HG03064 (cell line): ENCODE measurements at regions not wholly inside any gene's neighbourhood (a gene's known extent, or its start where the extent isn't known, plus 50 kb on each side); places are given as distances from the start of the nearest gene placed in this dataset.

Experiments
- ATAC-seq: cut with Tn5 transposase; IDR thresholded peaks from one replicate; pipeline ENCODE4 v1.9.1; 2021; ENCODE audit warnings: low read depth; ENCODE audit not compliant: unreplicated experiment

- ATAC-seq: no peak
Measured at GRCh38 chr11:95520369-95521132, 269.0 kb downstream of the FAM76B start.

DNA sequence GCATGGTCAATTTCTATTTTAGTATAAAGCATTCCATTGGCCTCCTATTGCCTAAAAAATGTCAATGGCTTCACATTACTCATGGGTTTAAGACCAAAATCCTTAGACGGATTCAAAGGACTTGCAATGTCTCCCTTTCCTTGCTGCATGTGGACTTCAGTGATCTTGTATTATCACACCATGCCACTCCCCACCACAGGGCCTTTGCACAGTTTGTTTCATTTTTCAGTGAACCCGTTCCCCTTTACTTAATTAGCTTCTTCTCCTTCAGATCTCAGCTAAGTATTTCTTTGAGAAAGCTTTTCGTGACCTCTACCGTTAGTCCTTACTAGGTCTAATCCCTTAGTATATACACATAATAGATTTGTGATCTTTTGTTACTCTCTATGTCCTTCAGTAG, 269.7 kb downstream of the FAM76B start:
- ATAC-seq: no peak

DNA sequence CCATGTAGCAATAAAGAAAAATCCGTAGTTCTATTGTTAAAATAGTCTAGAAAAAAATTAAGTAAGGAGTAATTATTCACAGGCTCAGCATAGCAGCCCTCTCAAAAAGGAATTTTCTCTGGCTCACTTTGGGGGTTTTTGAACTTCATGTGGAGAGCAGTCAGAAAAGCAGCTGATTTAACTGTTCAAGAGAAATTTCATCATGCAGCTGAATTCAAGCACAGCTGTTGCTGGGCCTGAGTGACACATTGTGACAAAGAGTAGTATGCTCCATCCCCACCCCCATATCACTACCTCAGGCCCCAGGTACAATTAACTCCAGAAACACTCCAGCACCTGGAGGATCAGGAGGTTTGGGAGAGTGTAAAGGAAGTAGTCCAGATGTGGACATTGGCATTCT, 272.1 kb downstream of the FAM76B start:
- ATAC-seq: no peak

DNA sequence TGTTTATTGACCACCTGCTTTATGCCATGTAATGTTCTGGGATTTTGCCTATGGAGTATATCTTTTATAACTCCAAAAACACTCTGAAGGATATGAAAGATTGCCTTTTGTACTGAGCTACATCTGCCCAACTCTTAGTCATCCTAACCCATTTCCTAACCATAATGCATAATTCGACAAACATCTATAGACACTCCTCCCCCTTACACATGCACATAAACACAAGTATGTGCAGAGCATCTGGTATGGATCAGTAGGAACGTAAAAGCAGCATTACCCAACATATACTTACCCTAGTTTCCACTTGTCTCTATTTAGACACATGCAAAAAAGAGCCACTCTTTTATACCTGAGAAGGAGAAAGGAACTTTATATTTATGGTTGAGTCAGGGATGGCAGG, 272.8 kb downstream of the FAM76B start:
- ATAC-seq: no peak

GRCh38 chr11:95516175-95516574, 273.4 kb downstream of the FAM76B start:
- ATAC-seq: no peak

DNA sequence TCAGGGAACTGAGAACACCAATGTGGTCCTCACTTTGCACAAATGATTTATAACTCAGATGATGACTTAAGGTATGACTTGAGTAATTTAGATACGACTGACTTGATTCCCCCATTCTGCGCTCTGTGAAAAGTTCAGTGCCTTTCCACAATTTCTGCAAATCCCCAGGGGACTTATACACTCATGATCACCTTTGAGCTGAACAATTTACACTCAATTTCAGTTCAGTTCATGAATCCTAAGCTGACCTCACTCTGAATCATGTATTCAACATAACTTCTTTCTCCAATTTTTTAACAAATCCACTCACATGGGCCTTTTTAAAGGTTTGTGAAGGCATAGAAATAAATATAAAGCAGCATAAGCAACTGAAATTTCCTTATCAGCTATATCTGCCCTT, 274.2 kb downstream of the FAM76B start:
- no peak for ATAC-seq

GRCh38 chr11:95514416-95515110, 275.0 kb downstream of the FAM76B start:
- ATAC-seq: no peak

DNA sequence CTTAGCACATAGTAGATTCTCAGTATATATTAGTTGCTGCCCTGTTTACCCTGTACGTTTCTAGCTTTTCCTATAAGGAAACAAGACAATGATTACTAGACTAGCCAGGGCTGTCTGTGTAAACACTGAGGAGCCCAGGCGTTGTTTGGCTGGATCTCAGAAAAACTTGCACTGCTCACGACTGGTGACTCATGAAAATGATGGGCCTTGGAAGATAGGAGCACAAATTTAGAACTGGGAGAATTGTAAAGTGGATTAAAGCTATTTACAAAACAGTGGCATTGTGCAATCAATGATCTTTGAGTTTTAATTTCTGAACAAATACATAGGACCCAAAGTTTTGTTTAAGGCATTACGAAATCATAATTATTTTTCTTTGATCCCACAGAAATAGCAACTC, 276.9 kb downstream of the FAM76B start:
- no peak for ATAC-seq

GRCh38 chr11:95512177-95512576, 277.4 kb downstream of the FAM76B start:
- ATAC-seq: no peak

DNA sequence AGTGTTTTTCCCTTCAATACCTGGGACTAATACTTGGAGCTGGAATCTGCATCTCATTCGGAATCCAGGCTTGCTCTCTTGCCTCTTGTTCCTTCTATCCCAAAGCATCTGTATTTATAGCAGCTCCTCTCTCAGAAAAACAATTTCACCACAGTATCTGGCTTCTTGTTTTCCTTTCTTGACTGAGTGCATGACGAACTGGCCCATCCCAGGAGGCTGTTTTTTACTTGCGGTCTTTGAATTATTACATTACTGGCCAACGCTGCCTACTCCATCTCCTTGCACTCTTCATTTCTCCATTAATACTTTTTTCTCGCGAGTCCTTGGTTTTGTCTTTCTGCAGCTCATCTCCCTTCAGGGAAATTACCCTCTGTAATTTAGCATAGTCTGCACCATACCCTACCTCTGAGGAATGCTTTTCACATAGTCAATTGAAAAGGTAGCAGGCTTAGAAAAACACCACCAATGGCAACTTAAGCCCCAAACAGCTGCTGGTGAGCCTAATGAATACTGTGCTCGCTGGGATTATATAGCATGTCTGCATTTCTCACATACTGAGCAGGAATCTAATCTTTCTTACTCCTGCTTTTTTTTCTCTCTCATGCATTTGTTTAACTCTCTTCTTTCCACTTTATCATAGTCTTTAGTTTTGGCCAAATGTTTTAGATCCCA, 277.4 kb upstream of the SESN3 start:
- no peak for ATAC-seq

DNA sequence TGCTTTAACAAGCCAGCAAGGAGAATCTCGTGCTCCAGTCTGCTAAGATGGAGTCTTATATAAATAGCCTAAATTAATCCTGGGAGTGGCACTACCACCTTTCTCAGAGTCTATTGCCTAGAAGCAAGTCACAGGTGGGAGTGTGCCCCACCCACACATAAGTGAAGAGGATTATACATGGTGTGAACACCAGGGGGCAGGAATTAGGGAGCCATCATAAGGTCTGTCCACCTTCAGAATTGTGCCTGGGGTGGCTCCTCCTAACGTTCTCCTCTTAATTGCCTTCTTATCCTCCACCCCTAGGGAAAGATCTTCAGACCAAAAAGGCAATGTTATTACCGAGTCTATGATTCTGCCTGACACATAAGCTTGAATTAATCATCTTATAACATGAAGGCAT, 276.8 kb upstream of the SESN3 start:
- ATAC-seq: no peak

- ATAC-seq: no peak
Measured at GRCh38 chr11:95506777-95507176, 275.8 kb upstream of the SESN3 start.

DNA sequence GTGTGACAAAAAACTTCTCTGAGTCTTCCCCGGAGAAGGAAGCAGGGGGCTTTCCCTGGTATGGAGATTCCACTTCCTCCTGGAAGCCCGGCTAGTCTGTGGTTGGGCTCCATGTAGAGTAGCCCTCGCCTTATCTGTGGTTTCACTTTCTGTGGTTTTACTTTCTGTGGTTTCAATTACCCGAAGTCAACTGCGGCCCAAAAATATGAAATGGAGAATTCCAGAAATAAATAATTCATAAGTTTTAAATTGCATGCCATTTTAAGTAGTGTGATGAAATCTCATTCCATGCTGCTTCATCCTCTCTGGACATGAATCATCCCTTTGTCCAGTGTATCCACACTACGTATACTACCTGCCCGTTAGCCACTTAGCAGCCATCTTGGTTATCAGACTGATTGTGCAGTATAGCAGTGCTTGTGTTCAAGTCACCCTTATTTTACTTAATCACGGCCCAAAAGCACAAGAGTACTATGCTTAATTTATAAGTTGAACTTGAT, 275.0 kb upstream of the SESN3 start:
- no peak for ATAC-seq

DNA sequence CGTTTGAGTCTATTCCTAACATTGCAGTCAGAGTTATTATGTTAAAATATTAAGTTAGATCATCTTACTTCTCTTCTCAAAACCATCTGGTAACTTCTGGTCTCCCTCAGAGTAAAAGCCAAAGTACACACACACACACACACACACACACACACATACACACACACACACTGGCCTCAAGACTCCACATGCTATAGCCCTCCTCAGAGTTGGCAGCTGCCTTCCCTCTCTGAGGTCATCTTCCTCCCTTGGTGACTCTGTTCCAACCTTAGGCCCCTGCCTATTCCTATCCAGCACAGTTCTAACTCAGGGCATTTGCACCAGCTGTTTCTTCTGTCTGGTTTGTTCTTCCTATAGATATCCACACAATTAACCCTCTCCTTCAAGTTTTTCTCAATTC, 272.0 kb upstream of the SESN3 start:
- ATAC-seq: no peak

GRCh38 chr11:95502522-95502921, 271.5 kb upstream of the SESN3 start:
- ATAC-seq: no peak

GRCh38 chr11:95501761-95502266, 270.8 kb upstream of the SESN3 start:
- ATAC-seq: no peak

DNA sequence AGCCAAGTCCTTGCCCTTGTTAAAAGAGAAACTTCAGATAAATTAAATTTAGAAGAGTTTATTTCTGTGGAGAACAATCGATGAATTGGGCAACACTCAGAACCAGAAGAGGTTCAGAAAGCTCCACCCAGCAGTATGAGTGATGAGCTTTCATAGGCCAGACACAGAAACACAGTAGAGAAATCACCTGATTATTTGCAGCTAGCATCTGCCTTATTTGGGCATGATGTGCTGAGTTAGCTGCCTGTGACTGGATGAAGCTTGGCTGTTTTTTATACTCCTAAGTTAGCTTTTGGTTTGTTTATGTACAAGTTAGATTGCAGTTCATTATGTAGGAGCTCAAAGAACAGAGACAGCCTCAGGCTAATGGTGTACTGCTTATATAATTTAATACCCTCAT, 269.5 kb upstream of the SESN3 start:
- no peak for ATAC-seq

GRCh38 chr11:95499516-95500135, 268.6 kb upstream of the SESN3 start:
- no peak for ATAC-seq

GRCh38 chr11:95498722-95499425, 267.9 kb upstream of the SESN3 start:
- no peak for ATAC-seq

DNA sequence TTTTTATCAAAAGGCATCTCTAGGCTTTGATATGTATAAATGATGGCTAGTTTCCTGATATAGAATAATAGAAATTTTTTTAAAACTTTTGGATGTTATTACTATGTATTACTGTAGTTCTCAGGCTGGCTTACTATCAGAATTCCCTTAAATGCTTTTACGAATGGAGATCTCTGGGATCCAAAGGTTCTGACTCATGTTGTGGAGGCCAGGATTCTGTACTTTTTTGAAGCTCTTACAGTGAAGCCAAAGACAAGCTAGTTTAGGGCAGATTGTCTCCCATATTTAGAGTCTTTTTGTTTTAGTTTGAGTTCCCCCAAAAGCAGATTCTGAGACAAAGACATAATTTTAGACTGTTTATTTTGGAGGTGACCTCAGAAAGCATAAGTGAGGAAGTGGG, 265.9 kb upstream of the SESN3 start:
- no peak for ATAC-seq
